Duodenal mucosa (tissue), 2 donors: ENCODE measurements at regions not wholly inside any gene's neighbourhood (a gene's known extent, or its start where the extent isn't known, plus 50 kb on each side); places are given as distances from the start of the nearest gene placed in this dataset.

Experiments used
- H3K27ac ChIP-seq: one replicate; pipeline ENCODE4 v1.7.0; 2013; ENCODE audit warnings: low read depth, low read length
- H3K27me3 ChIP-seq, 2 donors: one replicate each; pipeline ENCODE4 v1.7.0; 2013; ENCODE audit warnings: low read length in 2 of 2, control low read depth in 1 of 2; ENCODE audit not compliant: insufficient read depth in 2 of 2, control insufficient read depth in 1 of 2
- H3K36me3 ChIP-seq, 2 donors: one replicate each; pipeline ENCODE4 v1.7.0; 2013; ENCODE audit warnings: low read length in 2 of 2, control low read depth in 1 of 2; ENCODE audit not compliant: insufficient read depth in 2 of 2, control insufficient read depth in 1 of 2
- H3K4me1 ChIP-seq, 2 donors: one replicate each; pipeline ENCODE4 v1.7.0; 2013; ENCODE audit warnings: low read length in 2 of 2, control low read depth in 1 of 2; ENCODE audit not compliant: insufficient read depth in 2 of 2, control insufficient read depth in 1 of 2
- H3K4me3 ChIP-seq, 2 donors: one replicate each; pipeline ENCODE4 v1.7.0; 2013; ENCODE audit warnings: low read length in 2 of 2, low read depth in 1 of 2
- H3K9ac ChIP-seq, 2 donors: one replicate each; pipeline ENCODE4 v1.7.0; 2013; ENCODE audit warnings: low read length in 2 of 2, low read depth in 1 of 2
- H3K9me3 ChIP-seq, 2 donors: one replicate each; pipeline ENCODE4 v1.7.0; 2013; ENCODE audit warnings: low read length in 2 of 2, control low read depth in 1 of 2; ENCODE audit not compliant: control insufficient read depth in 1 of 2

GRCh38 chr4:189494407-189494806 lies 446.3 kb upstream of the FRG1 start:
- Histone ChIP-seq H3K36me3 (no peaks in the 10 kb centered on the region), H3K27ac (no peak overlapping the region), H3K9ac (no peak overlapping the region), H3K4me3 (no peak overlapping the region), H3K27me3 (no peaks in the 10 kb centered on the region), H3K4me1 (no peaks in the 10 kb centered on the region), H3K9me3 (peaks cover 0 to 3% of the 10 kb centered on the region in 2 donors)

- Histone ChIP-seq H3K36me3 (no peaks in the 10 kb centered on the region), H3K27me3 (no peaks in the 10 kb centered on the region), H3K9ac (no peak overlapping the region), H3K4me3 (no peak overlapping the region), H3K9me3 (no peaks in the 10 kb centered on the region), H3K27ac (no peak overlapping the region), H3K4me1 (no peaks in the 10 kb centered on the region)
Observed at GRCh38 chr4:189497516-189497915, 443.2 kb upstream of the FRG1 start.

GRCh38 chr4:189497996-189498395 lies 442.7 kb upstream of the FRG1 start:
- no peaks in the 10 kb centered on the region for H3K36me3 ChIP-seq
- no peak overlapping the region for H3K27ac ChIP-seq
- H3K4me3 ChIP-seq: no peak overlapping the region
- H3K27me3 ChIP-seq: no peaks in the 10 kb centered on the region
- H3K9me3 ChIP-seq: no peaks in the 10 kb centered on the region
- no peak overlapping the region for H3K9ac ChIP-seq
- no peaks in the 10 kb centered on the region for H3K4me1 ChIP-seq

GRCh38 chr4:189498457-189498856 lies 442.2 kb upstream of the FRG1 start:
- no peaks in the 10 kb centered on the region for H3K4me1 ChIP-seq
- H3K9ac ChIP-seq: no peak overlapping the region
- no peak overlapping the region for H3K27ac ChIP-seq
- H3K4me3 ChIP-seq: no peak overlapping the region
- no peaks in the 10 kb centered on the region for H3K9me3 ChIP-seq
- no peaks in the 10 kb centered on the region for H3K27me3 ChIP-seq
- no peaks in the 10 kb centered on the region for H3K36me3 ChIP-seq

GRCh38 chr4:189499696-189500095 lies 441.0 kb upstream of the FRG1 start:
- Histone ChIP-seq H3K27me3 (no peaks in the 10 kb centered on the region), H3K36me3 (no peaks in the 10 kb centered on the region), H3K4me1 (no peaks in the 10 kb centered on the region), H3K4me3 (no peak overlapping the region), H3K9ac (no peak overlapping the region), H3K27ac (no peak overlapping the region), H3K9me3 (no peaks in the 10 kb centered on the region)

- no peaks in the 10 kb centered on the region for H3K27me3 ChIP-seq
- no peak overlapping the region for H3K4me3 ChIP-seq
- no peaks in the 10 kb centered on the region for H3K36me3 ChIP-seq
- H3K4me1 ChIP-seq: no peaks in the 10 kb centered on the region
- H3K9me3 ChIP-seq: no peaks in the 10 kb centered on the region
- H3K27ac ChIP-seq: no peak overlapping the region
- no peak overlapping the region for H3K9ac ChIP-seq
Observed at GRCh38 chr4:189500970-189501369, 439.7 kb upstream of the FRG1 start.

GRCh38 chr4:189502841-189503435 lies 437.7 kb upstream of the FRG1 start:
- H3K4me3 ChIP-seq: no peak overlapping the region
- no peaks in the 10 kb centered on the region for H3K4me1 ChIP-seq
- no peaks in the 10 kb centered on the region for H3K36me3 ChIP-seq
- H3K27me3 ChIP-seq: no peaks in the 10 kb centered on the region
- H3K9me3 ChIP-seq: no peaks in the 10 kb centered on the region
- H3K27ac ChIP-seq: no peak overlapping the region
- no peak overlapping the region for H3K9ac ChIP-seq

- Histone ChIP-seq H3K27ac (no peak overlapping the region), H3K4me1 (no peaks in the 10 kb centered on the region), H3K9me3 (no peaks in the 10 kb centered on the region), H3K36me3 (no peaks in the 10 kb centered on the region), H3K27me3 (no peaks in the 10 kb centered on the region), H3K9ac (no peak overlapping the region), H3K4me3 (no peak overlapping the region)
Observed at GRCh38 chr4:189504220-189504619, 436.5 kb upstream of the FRG1 start.

- Histone ChIP-seq H3K9me3 (no peaks in the 10 kb centered on the region), H3K9ac (no peak overlapping the region), H3K4me3 (no peak overlapping the region), H3K27me3 (no peaks in the 10 kb centered on the region), H3K4me1 (no peaks in the 10 kb centered on the region), H3K27ac (no peak overlapping the region), H3K36me3 (no peaks in the 10 kb centered on the region)
Observed at GRCh38 chr4:189505380-189505779, 435.3 kb upstream of the FRG1 start.

- Histone ChIP-seq H3K9ac (no peak overlapping the region), H3K36me3 (no peaks in the 10 kb centered on the region), H3K27me3 (no peaks in the 10 kb centered on the region), H3K4me1 (no peaks in the 10 kb centered on the region), H3K27ac (no peak overlapping the region), H3K9me3 (no peaks in the 10 kb centered on the region), H3K4me3 (no peak overlapping the region)
Observed at GRCh38 chr4:189506080-189506479, 434.6 kb upstream of the FRG1 start.

- Histone ChIP-seq H3K27me3 (no peaks in the 10 kb centered on the region), H3K4me3 (no peak overlapping the region), H3K9me3 (no peaks in the 10 kb centered on the region)
Observed at GRCh38 chr4:189507060-189507459, 433.6 kb upstream of the FRG1 start.

More at GRCh38 chr4:189507060-189507459, 433.6 kb upstream of the FRG1 start:
- no peaks in the 10 kb centered on the region for H3K36me3 ChIP-seq
- no peaks in the 10 kb centered on the region for H3K4me1 ChIP-seq
- no peak overlapping the region for H3K27ac ChIP-seq
- no peak overlapping the region for H3K9ac ChIP-seq
